Dermis blood vessel endothelial cell (primary cell): ENCODE measurements at regions not wholly inside any gene's neighbourhood (a gene's known extent, or its start where the extent isn't known, plus 50 kb on each side); places are given as distances from the start of the nearest gene placed in this dataset.
"Not testable (repeated sequence)": the region's sequence is repeated elsewhere in the genome, so short reads cannot be mapped to it uniquely, and the experiment has no call there.

Experiments used
- DNase-seq: peaks from one replicate; pipeline ENCODE4 v3.0.0; 2010

DNA sequence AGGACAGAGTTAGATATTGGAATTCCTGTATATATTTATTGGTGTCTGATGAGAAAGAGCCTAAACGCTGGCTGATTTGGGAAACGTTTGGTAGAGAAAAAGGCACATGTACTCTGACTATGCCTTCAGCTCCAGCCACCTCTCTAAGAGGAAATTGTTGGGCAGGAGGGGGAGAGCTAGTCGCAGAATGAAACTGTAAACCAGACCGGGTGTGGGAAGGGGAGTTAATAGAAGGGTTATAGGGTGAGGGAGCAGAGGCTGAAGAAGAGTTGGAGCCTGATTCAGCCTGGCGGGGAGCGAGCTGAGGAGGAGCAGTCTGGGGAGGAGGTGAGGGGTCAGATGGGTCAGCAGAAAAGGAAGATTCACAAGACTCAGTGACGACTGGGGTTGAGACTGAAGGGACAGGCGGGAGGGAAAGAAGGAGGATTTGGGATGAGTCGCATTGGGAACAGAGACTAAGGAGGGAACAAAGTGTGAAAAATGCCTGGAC lies 54.2 kb upstream of the RHOU start:
- not testable (repeated sequence) for DNase-seq

DNA sequence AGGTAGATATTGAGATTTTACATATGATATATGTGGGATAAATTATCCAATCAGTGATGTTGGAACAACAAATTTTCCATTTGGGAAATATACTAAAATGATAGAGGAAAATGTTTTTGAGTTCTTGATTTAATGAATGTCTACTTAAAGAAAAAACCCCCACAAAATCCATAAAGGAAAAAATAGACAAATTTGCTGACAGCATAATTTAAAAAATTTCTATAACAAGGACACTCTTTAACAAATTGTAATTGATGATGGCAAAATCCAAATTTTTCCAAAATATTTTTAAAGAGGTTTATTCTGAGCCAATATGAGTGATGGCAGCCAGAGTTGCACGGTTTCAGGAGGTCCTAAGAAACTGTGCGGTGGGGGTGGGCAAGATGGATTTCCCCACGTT lies 51.9 kb upstream of the RHOU start:
- DNase-seq: no peak

DNA sequence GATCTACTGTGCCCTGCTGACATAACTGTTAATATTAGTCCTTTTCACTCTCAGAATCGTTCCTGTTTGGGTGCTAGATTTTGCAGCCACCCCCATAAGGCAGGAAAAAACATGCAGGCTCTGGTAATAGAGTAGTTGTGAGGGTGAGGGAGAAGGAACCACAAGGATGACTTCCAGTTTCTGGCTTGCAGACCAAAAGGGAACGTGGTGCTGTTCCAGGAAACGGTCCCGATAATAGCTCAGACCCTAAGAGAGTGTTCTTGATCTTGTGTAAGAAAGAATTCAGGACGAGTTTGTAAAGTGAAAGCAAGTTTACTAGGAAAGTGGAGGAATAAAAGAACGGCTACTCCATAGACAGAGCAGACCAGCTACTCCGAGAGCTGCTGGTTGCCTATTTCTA lies 50.7 kb upstream of the RHOU start:
- no peak for DNase-seq

DNA sequence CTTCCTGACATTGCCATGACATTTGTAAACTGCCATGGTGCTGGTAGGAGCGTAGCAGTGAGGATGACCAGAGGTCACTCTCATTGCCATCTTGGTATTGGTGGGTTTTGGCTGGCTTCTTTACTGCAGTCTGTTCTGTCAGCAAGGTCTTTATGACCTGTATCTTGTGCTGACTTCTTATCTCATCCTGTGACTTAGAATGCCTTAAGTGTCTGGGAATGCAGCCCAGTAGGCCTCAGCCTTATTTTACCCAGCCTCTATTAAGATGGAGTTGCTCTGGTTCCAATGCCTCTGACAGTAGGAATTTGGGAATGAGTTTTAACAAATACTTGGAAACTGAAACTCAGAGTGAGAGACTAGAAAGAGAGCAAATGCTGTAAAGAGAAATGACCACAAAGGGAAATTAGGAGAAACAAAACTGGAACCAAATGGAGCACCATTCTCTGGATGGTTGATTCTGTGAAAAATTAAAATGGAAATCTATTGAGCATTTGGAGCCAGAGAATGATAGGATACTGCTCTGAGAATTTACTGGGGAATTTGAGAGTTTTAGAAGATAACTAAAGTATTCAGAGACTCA lies 50.1 kb upstream of the RHOU start:
- DNase-seq: no peak
